ENCODE measurements at regions not wholly inside any gene's neighbourhood (a gene's known extent, or its start where the extent isn't known, plus 50 kb on each side); places are given as distances from the start of the nearest gene placed in this dataset.
"Not testable (repeated sequence)": the region's sequence is repeated elsewhere in the genome, so short reads cannot be mapped to it uniquely, and the experiment has no call there.

GRCh38 chr2:136715146-136715545 is 50.2 kb upstream of the THSD7B start:
- DNase-seq (ENCODE audit: low spot score), result no peak

GRCh38 chr2:136714452-136714951 is 50.8 kb upstream of the THSD7B start:
- no peak for DNase-seq (ENCODE audit: low spot score)

GRCh38 chr2:136713739-136714138 is 51.6 kb upstream of the THSD7B start:
- no peak for DNase-seq (ENCODE audit: low spot score)

GRCh38 chr2:136705336-136705735 is 60.0 kb upstream of the THSD7B start:
- no peak for DNase-seq (ENCODE audit: low spot score)

GRCh38 chr2:136703214-136703613 is 62.1 kb upstream of the THSD7B start:
- DNase-seq (ENCODE audit: low spot score), result no peak

- DNase-seq (ENCODE audit: low spot score), result no peak
Observed at GRCh38 chr2:136696438-136696837, 68.9 kb upstream of the THSD7B start.

GRCh38 chr2:136693966-136694365 is 71.4 kb upstream of the THSD7B start:
- no peak for DNase-seq (ENCODE audit: low spot score)

GRCh38 chr2:136680079-136680478 is 85.3 kb upstream of the THSD7B start:
- DNase-seq (ENCODE audit: low spot score), result not testable (repeated sequence)

- no peak for DNase-seq (ENCODE audit: low spot score)
Observed at GRCh38 chr2:136665736-136666135, 99.6 kb upstream of the THSD7B start.

GRCh38 chr2:136664713-136665405 is 100.5 kb upstream of the THSD7B start:
- DNase-seq (ENCODE audit: low spot score), result no peak

- no peak for DNase-seq (ENCODE audit: low spot score)
Observed at GRCh38 chr2:136658201-136658600, 107.1 kb upstream of the THSD7B start.

GRCh38 chr2:136653861-136654260 is 111.5 kb upstream of the THSD7B start:
- DNase-seq (ENCODE audit: low spot score), result no peak

GRCh38 chr2:136651456-136652010 is 113.8 kb upstream of the THSD7B start:
- no peak for DNase-seq (ENCODE audit: low spot score)

- no peak for DNase-seq (ENCODE audit: low spot score)
Observed at GRCh38 chr2:136647039-136647438, 118.3 kb upstream of the THSD7B start.

GRCh38 chr2:136645236-136645828 is 120.0 kb upstream of the THSD7B start:
- no peak for DNase-seq (ENCODE audit: low spot score)

GRCh38 chr2:136639651-136640050 is 125.7 kb upstream of the THSD7B start:
- no peak for DNase-seq (ENCODE audit: low spot score)

- no peak for DNase-seq (ENCODE audit: low spot score)
Observed at GRCh38 chr2:136638193-136638592, 127.2 kb upstream of the THSD7B start.

GRCh38 chr2:136637402-136637801 is 127.9 kb upstream of the THSD7B start:
- no peak for DNase-seq (ENCODE audit: low spot score)

- no peak for DNase-seq (ENCODE audit: low spot score)
Observed at GRCh38 chr2:136628490-136628889, 136.9 kb upstream of the THSD7B start.

- DNase-seq (ENCODE audit: low spot score), result no peak
Observed at GRCh38 chr2:136613096-136613495, 152.2 kb upstream of the THSD7B start.

- DNase-seq (ENCODE audit: low spot score), result no peak
Observed at GRCh38 chr2:136612079-136612478, 153.3 kb upstream of the THSD7B start.

GRCh38 chr2:136611451-136611850 is 153.9 kb upstream of the THSD7B start:
- DNase-seq (ENCODE audit: low spot score), result no peak

- peak; percentile 62 for DNase-seq (ENCODE audit: low spot score)
Observed at GRCh38 chr2:136582628-136583205, 182.6 kb upstream of the THSD7B start.
